GM04503 (cell line): ENCODE measurements at regions not wholly inside any gene's neighbourhood (a gene's known extent, or its start where the extent isn't known, plus 50 kb on each side); places are given as distances from the start of the nearest gene placed in this dataset.
A peak's percentile ranks its signal among the peaks of the same experiment; 100 is the strongest.
"Not testable (repeated sequence)": the region's sequence is repeated elsewhere in the genome, so short reads cannot be mapped to it uniquely, and the experiment has no call there.

Experiments
- DNase-seq: peaks from one replicate; pipeline ENCODE4 v3.0.0-alpha.2; 2012; ENCODE audit warnings: low read depth

DNA sequence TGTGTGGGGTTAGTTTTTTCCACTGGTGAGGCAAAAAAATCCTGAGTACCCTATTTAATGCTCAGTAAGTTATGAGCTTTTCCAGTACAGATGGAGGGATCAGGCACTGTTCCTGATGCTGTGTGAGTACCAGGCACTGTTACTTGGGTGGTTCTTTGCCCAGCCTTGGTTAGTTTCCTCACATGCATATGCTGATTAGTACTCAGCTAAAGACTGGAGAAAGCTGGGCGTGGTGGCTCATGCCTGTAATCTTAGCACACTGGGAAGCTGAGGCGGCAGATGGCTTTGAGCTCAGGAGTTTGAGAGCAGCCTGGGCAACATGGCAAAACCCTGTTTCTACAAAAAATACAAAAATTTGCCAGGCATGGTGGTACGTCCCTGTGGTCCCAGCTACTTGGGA, 210.3 kb upstream of the SGO1 start:
- no peak for DNase-seq

- no peak for DNase-seq
Observed at GRCh38 chr3:20395692-20396091, 209.7 kb upstream of the SGO1 start.

DNA sequence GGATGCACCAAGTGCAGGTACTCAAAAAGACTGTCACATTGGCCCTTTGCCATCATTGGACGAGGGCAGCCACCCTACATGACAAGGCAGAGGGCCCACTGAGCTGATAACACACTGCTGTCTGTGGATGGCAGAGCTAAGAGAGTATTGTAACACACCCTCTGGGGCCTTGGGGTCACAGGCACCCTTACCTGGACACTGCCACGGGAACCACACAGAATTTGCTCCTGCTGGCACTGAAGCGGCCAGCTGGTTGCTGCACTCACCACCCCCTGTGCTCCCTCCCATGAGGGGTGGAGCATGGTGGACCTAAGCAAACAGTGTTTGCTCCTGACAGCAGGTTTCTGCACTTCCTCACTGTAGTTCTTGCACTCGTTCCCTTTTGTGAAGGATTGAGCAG, 208.2 kb upstream of the SGO1 start:
- DNase-seq = no peak

DNA sequence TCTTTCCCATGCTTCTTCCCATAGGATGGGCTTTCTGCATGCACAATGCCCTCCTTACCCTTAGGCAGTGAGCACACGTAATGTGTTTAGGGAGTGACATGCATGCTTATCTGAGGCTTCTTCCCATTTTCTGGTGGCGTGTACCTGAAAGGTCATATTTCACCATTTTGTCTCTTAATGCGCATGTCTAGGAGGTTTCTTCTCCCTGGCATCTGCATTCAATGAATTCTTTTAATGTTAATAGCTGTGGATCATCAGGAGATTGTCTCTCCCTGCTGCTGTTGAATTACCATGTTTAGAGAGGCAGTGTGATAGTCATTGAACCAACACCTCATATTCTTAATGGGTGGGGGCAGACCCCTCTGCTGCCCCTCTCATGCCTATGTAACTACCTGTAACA, 205.6 kb upstream of the SGO1 start:
- no peak for DNase-seq

GRCh38 chr3:20388971-20389370, 203.0 kb upstream of the SGO1 start:
- DNase-seq = no peak

DNA sequence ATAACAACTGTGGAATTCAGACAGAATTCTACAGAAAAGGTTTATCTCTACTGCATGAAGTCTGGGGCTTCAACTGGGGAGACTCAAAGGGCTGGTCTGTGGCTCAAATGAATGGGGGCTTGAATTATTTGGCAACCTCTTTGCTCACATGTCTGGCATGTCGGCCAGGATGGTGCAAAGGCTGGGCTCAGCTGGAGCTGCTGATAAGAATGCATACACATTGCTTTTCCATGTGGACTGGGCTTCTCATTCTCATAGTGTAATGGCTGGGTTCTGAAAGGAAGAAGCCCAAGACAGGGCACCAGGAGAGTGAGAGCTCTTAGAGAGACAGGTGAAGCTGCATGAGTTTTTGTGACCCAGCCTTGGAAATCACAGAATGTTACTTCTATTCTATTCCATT, 194.3 kb upstream of the SGO1 start:
- no peak for DNase-seq

GRCh38 chr3:20378315-20378714, 192.3 kb upstream of the SGO1 start:
- DNase-seq = no peak

DNA sequence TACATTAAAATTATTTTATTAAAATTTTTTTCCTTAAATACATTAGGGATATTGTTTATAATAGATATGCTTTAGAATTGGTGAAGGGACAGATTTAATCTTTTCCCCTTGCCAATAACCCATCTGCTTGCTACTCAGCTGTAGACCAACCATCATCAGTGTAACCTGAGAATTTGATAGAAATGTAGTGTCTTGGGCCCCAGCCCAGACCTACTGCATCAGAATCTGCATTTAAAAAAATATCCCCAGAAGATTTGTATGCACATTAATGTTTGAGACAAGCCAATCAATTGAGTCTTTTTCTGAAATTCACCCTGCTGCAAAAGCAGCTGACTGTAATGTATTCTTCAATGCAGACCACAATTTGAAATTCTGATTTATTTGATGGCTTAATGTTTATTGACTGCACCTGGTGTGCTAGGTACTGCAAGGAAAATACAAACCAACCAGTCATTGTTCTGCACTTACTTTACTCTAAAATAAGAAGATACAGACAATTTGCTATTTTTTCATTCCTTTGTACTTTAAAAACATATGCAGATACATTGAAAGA, 190.7 kb upstream of the SGO1 start:
- no peak for DNase-seq

DNA sequence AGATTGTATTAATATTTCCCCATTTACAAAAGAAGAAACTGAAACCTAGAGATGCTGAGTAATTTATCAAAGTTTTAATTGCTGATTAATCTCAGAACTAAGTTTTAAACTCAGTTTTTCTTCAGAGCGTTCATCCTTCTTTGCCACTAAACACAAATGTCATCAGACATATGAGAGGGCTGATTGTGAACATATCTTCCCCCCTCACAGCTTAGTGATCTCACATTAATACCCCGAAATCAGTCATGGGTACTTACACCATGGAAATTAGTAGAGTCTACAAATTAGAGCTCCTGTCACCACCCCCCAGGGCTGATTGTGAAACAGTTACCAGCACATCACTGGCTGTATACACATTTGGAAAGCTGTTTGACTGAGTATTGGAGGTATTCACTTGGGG, 189.3 kb upstream of the SGO1 start:
- DNase-seq = no peak

- DNase-seq = not testable (repeated sequence)
Observed at GRCh38 chr3:20370273-20371063, 184.5 kb upstream of the SGO1 start.

DNA sequence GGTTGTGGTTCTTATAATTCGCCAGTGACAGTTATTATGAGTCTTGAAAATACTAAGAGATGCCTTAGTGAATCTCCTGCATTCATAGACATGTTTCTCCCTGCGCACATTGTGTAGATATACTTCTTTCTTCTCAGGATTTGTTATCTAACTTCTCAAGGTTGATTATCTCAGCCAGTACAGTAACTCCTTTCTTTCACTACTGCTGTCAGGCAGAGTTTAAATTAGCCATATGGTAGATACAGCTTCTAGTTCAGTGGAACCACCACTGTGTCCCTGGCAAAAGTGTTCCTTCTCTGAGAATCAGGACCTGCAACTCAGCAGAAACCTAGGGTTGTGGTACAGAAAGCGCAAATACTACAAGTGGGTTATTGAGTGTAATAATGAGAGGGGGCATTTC, 175.0 kb upstream of the SGO1 start:
- DNase-seq = no peak

DNA sequence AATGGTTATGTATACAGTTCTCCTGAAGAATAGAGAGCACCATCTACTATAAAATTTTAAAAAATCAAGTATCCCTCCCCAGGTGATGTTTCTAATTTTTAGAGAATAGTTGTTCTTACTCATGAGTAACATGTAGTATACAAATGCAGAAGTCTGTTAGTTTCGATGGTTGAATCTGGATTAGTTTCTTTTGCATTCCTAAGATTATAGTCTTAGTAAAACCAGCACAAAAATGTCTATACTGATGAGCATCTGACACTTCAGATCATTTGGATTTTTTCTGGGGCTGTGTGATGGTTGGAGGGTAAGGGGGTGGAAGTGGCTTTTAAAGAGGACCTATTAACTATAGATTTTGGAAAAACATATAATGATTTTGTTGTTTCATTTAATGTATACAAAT, 167.3 kb upstream of the SGO1 start:
- no peak for DNase-seq

DNA sequence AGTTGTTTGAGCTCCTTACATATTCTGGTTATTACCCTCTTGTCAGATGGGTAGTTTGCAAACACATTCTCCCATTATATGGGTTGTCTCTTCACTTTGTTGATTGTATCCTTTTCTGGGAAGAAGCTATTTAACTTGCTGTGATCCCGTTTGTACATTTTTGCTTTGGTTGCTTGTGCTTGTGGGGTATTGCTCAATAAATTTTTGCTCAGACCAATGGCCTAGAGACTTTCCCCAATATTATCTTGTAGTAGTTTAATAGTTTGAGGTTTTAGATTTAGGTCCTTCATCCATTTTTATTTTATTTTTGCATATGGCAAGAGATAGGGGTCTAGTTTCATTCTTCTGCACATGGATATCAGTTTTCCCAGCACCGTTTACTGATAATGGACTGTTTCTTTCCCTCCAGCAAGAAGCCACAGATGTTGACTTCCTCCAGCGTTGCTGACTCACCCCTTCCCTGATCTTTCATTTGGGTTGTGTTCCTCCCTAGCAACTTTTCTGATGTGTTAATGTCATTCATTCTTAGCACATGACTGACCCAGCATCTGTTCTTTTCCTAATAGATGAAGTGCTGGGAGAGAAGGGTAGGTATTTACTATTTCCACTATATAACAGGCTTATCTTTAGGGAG, 166.7 kb upstream of the SGO1 start:
- DNase-seq = no peak

GRCh38 chr3:20350449-20350848, 164.4 kb upstream of the SGO1 start:
- DNase-seq = no peak

GRCh38 chr3:20346916-20347315, 160.9 kb upstream of the SGO1 start:
- DNase-seq = no peak

DNA sequence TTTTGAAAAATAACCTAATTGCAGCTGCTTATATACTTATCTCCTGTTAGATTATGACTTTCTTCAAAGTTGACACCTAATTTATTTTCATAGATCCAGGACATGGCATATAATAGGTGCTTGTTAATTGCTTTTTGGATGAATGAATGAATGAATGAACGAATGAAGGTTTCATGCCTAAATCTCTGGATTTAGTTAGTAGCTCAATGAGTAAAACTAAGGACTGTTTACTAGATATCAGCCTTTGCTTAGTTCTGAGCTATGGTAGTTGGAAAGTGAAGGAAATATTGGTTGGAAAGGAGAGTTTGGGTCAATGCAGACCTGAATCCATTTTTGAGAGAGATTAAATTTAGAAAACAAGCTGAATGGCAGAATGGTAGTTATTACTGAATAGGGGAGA, 160.4 kb upstream of the SGO1 start:
- DNase-seq = no peak

DNA sequence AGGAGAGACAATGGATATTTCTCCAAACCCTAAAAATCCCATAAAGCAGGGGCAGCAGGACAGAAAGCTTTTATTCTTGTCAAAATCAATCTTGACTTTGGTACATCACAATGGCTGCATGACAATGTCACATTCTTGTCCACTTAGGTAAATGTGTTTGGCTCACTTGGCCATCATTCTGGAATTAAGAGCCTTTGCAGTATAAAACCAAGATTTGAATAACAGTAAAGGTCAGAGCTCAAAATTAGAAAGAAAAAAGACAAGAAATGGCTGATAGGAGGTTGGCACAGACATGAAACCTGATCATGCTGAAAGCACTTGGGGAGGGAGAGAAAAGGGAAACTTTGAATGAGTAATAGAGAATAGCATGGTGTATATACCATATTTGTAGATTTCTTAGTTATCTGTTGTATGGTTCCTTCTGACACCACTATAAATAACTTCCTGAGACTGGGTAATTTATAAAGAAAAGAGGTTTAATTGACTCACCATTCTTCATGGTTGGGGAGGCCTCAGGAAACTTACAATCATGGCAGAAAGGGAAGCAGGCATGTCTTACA, 158.5 kb upstream of the SGO1 start:
- no peak for DNase-seq

GRCh38 chr3:20343790-20344189, 157.8 kb upstream of the SGO1 start:
- no peak for DNase-seq

GRCh38 chr3:20340324-20340928, 154.4 kb upstream of the SGO1 start:
- peak; percentile 17 for DNase-seq

DNA sequence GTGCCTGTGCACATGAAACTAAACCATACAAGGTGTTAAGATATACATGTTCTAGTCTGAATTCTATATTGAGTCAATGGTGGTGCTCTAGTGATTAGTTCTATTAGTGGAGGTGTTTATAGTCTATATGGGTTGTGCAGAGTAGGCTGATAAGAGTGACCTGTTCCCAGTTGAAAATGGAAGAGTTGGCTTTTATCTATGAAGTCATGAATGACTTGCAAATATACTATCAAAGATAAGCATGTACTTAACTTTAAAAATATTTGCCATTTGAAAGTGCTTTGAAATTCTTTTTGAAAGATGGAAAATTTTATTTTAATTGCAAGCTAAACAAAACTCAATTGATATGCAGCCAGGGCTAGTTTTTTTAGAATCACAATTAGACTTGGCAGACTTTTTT, 150.6 kb upstream of the SGO1 start:
- DNase-seq = no peak

DNA sequence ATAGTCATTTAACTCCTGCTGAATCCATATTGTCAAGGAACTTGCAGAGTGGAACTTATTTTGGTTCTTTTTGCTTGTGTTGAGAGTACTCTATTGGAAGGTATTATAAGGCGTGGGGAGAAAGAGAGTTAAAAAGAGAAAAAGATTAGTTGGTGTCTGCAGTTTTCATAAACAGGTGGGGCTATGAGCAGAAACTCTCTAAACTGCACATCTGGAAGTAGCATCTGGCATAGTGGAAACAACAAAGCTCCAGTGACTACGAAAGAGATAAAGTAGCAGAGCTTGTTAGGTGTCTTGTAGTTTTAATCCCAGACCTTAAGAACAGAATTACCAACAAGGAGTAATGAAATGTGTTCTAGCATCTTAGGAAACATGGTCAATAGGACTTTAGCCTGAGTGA, 148.8 kb upstream of the SGO1 start:
- no peak for DNase-seq

DNA sequence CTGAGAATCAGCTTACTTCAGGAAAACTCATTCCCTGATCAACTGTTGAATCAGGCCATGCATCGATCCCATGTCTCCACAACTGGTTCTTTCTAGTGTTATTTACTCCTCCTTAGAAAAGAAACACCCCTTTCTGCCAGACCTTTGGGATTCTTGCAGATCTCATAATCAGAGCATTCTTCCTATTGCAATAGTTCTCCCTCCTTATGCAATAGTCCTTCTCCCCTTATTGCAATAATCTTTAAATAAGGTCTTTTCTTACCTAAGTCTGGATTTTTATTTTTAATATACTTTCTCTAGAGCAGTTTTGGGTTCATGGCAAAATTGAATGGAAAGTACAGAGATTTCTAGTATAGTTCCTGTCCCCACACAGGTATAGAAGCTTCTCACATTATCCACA, 141.9 kb upstream of the SGO1 start:
- DNase-seq = no peak

- peak; percentile 5 for DNase-seq
Observed at GRCh38 chr3:20326541-20326940, 140.5 kb upstream of the SGO1 start.
